Jurkat, Clone E6-1 (cell line): ENCODE measurements at regions not wholly inside any gene's neighbourhood (a gene's known extent, or its start where the extent isn't known, plus 50 kb on each side); places are given as distances from the start of the nearest gene placed in this dataset.

Experiments used
- DNase-seq: peaks from one replicate; pipeline ENCODE4 v3.0.0-alpha.2; 2011; ENCODE audit warnings: low read depth, low spot score
- H3K4me3 ChIP-seq: 2 replicates; pipeline ENCODE4 v1.5.1; 2011; ENCODE audit warnings: mild to moderate bottlenecking, low read length, control low read depth, moderate library complexity

DNA sequence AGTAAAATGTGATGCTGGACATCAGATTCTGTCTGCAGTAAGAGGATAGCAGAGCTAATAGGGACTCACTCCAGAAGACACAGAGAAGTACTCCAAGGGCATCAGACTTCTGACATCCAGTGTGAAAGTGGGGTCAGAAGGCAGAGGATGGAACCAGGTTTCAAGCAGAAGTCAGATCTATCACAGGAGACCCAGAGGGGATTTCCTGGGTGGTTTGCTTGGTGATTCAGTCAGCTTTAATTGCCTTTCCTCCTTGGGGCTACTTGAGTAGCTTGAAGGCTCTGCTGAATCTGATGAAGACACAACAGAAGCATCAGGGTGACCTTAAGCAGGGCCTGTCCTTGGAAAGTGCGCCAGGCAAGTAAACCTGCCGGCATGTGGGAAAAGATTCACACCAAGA is 300.6 kb downstream of the COG6 start:
- no peak for DNase-seq
- no peak overlapping the region for H3K4me3 ChIP-seq

DNA sequence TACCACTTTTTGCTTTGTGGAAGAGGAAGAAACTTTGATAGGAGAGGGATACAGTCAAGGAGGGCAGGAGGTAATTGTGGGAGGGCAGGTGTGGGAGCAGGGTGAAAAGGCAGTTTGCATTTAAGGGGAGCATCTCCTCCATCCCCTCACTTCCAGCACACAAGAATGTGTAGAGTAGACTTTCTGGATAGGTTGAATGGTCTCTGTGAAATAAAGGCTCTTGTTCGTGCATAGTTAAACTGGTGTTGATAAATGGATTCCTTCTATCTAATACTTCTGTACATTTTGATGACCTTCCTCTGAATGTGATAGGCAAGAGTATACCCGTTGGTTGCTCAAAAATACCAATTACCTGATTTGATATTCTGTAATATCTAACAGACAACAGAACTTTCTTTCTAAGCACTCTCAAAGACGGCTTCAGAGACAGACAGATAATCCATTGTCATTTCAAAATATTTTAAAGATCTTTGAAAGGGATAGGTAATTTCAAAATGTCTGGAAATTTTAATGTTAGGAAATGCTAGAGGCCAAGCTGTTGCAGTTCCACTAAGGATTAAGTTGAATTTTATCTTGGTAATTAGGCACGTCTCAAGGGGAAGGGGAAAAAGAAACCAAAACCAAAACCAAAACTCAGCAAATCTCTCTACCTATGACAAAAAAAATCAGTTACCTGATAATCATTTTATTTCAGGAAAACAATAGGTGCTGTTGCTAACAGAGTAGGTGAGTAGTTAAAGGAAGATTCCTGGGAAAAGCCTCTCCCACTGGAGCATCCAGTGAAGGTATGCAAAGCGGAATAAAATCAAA is 302.6 kb downstream of the COG6 start:
- DNase-seq, result no peak
- no peak overlapping the region; the same call in 1 of the 2 replicates for H3K4me3 ChIP-seq

DNA sequence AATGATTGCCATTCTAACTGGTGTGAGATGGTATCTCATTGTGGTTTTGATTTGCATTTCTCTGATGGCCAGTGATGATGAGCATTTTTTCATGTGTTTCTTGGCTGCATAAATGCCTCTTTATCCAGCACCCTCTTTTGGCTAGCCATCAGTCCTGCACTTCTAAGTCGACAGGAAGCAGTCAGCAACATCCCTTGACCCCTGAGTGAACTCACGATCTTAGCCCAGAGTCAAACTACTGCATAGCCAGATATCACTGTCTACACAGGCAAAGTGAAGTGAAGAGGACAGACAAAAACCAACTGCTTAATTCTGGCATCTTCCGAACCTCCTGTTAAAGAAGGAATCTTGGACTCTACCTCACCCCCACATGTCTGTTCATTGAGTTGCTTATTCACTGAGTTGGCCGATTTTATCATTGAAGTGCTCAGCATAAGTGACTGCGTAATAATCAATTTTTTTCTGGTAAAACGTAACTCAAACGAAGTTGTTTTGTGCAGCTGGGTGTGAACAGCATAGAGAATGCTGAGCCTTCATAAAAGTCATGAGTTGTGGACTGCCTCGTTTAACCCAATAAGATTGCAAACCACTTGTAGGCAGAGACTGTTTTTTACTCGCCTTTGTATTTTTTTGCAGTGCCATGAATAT is 304.2 kb downstream of the COG6 start:
- H3K4me3 ChIP-seq, result no peak overlapping the region
- DNase-seq, result no peak

DNA sequence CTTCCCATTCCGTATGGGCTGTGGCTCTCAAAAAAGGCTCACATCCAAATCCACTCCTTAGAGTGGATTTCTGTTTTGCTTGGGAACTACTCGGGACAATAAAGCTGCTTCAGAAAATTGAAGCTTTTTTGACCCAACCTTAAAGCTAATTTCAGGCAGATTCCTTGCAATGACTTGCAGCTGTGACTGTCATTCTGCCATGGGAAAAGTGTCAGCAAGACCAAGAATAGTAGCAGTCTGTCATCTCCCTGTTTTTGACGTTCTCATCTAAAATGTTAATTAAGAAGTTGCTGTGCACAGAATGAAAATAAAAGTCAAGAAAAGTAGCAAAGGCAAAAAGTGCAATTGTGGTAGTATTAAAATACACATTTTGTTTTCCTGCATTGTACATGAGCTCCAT is 304.7 kb downstream of the COG6 start:
- no peak for DNase-seq
- no peak overlapping the region for H3K4me3 ChIP-seq

DNA sequence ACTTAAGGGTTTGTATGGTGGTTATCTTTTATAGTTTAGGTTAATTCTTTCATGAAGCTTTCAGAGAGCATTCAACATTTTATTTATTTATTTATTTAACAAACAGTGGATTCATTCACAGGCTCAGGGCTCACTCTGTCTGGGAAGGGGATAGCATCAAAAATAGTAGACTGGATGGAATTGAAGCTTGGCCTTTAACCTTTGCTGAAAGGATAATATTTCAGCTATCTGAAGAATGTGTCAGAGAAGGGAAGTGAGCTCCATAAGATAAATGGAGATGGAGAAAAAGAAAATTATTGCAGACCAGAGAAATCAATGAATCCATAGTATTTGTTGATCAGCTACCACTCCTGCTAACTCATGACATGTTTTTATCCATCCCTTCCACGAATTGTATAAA is 305.6 kb downstream of the COG6 start:
- H3K4me3 ChIP-seq, result no peak overlapping the region
- no peak for DNase-seq

DNA sequence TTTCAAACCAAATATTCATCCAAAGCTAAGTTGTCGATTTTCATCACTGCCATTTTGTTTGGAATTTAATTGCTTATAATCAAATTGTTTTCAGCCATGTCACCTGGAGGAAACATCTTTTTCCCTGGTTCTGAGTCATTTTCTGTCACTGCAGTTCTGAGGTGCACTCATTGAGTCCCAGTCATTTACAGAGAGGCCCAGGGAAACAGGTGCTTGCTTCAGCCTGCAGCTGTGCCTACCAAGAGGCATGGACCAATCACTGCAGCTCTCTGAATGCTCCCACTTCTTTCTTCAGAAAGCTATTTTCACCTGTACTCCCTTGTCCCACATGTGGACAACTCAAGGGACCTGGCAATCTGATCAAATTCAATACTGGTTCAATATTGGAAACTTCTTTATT is 308.1 kb downstream of the COG6 start:
- H3K4me3 ChIP-seq, result no peak overlapping the region
- no peak for DNase-seq

DNA sequence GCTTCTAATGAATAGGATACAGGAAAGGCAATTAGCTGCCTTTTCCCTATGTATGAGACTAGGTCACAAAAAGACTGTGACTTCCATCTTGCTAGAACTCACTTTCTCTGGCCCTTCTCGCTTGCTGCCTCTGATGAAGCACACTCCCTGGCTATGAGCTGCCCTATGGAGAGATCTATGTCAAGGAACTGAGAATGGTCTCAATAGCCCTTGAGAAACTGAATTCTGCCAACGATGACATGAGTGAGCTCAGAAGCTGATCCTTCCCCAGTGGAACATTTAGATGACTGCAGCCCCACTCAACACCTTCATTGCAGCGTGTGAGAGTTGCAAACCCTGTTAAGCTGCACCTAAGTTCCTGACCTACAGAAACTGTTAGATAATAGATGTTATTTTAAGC is 309.8 kb downstream of the COG6 start:
- H3K4me3 ChIP-seq, result no peak overlapping the region
- DNase-seq, result no peak

DNA sequence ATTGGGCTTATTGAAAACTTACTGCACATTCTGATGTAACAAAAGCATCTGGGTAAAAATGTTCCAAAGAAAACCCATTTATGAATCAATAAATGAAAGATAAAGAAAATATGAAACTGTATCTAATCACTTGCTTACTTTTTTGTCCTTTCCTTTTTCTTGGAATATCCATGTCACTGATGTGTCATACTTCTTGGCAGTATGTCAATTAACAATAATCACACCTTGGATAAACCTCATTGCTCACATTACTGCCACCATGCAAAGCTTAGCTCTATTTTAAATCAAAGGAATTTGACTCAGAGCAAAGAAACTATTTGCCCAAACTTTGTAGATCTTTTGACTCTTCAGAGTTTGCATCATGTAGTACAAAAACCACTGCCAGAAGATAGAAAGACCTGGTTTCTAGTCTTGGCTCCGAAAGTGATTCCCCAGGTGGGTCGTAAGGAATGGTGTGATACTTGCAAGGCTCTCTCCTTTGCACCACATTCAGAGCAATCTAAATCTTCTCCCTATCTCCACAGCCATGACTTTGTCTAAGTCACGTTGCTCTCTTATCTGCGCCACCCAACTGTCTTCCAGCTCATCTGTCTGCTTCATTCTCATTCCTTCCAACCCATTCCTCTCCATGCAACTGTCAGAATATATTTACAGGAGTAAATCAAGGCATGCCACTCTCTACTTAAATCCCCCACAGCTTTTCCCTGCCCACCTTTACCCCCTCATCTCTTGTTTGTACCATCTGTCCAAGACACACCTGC is 311.9 kb downstream of the COG6 start:
- DNase-seq, result no peak

DNA sequence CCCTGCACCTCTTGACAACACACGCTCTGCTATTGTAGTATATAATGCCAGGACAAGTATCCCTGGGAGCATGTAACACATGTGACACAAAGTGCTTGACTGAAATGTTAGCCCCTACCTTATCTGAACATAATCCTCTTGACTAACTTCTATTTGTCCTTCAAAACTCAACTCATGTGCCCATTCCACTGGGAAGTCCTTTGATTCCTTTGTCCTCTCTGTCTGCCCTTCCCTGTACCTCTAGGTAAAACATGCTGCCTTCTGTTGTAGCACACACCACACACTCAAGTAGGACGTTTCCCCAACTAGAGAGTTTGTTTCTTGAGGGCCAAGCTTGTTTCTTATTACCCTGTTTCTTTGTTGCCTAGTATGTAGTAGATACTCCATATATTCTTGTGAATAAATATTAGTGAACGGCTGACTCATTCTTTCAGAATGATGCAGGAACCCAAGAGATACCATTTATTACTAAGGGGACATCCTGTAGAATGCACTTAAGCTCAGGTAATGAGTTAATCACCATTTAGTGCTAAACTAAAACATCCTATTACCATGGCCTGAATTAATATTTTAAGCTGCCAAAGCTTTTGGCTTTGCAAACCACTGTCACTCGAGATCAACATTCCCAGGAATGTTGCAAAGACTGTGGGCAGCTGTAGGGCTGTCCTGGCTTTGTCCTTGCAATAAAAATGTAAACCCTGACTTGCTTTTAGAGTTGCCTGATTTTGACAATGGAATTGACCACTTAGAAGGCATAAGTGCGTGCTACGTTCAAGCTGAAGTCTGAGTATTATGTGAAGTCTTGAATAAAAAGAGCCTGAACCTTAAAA is 313.4 kb downstream of the COG6 start:
- no peak for DNase-seq
- H3K4me3 ChIP-seq, result no peak overlapping the region

More for the DNA sequence above, 311.9 kb downstream of the COG6 start:
- no peak overlapping the region for H3K4me3 ChIP-seq

DNA sequence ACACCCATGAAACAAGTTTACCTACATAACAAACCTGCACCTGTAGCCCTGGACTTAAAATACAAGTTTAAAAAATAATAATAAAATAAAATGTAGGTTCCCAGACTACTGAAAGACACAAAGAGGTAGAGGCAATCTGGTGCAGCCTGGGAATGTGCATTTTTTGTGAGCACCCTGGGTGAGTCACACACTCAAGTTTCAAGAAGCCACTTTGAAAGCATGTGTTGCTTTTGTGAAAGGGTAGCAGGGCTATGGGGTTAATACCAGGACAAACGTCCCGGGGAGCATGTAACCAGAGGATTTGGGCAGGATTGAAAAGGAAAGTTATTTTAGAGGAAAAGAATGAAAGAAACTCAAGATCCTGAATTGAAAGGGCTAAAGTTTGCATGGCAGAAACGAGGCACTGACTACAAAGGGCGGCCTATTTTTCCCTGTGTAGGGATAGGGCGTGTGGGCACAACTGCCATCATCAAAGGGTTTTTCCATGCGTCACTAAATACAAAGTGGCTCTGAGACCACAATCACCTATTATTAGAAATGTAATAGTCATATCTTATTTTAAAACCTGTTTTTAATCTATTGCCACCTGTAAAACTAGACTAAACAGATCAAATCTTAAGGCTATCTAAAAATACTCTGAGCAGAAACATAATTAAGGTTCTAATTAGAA is 314.9 kb downstream of the COG6 start:
- no peak for DNase-seq
- no peak overlapping the region for H3K4me3 ChIP-seq

DNA sequence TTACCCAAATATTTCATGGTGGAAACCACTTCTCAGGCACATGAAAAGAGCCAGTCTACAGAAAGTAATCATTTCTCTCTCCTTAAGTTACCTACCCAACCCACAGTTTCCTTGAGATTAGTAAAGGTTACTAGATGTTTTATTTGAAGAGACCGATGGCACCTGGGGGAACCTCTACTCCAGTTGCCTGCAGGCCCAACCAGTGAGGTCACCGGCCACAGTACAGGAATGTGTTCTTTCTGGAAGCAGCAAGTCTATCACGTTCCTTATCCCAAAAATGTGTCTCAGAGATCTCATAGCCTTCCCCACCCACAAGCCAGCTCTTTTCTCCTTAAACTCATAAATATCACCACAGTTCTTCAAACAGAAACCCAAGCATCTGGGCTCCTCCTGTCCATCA is 316.1 kb downstream of the COG6 start:
- H3K4me3 ChIP-seq, result no peak overlapping the region
- DNase-seq, result no peak

DNA sequence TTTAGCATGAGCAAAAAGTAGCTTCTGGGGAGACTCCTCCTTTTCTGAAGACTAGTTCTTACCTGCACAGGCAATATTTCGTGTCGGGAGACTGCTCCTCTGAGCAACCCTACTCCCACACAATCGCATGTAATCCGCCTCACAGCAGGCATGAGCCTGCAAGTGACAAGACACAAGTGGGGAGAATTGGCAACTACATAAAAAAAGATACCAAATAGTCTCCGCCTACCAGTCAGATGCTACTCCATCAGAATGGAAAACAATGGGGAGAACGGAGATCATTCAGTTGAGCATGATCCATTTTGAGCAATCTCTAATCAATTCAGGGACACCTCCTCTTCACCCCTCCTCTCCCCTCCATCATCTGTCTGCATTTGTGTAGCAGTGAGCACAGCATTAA is 321.0 kb downstream of the COG6 start:
- H3K4me3 ChIP-seq, result no peak overlapping the region
- no peak for DNase-seq

DNA sequence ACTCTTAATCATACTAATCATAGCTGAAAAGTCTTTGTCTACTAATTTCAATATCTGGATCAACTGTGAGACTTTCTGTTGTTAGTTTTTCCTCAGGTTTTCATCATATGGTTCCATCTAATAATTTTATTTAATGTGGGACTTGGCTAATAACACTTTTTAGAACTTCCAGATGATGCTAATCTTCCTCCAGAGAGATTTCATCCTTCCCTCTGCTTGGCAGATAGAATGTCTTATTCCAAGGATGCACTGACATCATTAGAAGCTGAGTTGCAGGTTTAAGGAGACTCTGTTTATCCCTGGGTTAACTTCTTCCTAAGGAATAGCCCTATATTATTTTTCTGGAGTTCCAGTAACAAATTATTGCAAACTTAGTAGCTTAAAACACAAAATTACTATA is 325.6 kb downstream of the COG6 start:
- no peak overlapping the region for H3K4me3 ChIP-seq
- DNase-seq, result no peak

DNA sequence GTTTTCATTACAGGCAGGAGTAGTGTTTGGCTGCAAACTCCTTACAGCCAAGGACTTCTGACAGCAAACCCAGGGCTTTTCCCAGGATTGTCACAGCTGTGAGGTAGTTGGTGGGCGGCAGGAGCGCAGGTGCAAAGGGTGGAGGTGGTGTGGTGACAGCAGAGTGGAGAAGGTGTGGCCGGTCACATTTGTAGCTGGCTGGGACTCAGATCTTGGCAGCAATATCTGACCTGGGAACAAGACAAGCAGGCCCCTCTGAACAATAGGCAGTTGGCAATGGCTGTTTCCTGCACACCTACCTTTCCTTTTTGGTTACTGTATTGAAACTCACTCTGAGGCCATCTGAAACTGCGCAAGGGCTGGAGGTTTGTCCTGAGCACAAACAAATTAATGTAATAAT is 327.3 kb downstream of the COG6 start:
- no peak for DNase-seq
- no peak overlapping the region for H3K4me3 ChIP-seq

DNA sequence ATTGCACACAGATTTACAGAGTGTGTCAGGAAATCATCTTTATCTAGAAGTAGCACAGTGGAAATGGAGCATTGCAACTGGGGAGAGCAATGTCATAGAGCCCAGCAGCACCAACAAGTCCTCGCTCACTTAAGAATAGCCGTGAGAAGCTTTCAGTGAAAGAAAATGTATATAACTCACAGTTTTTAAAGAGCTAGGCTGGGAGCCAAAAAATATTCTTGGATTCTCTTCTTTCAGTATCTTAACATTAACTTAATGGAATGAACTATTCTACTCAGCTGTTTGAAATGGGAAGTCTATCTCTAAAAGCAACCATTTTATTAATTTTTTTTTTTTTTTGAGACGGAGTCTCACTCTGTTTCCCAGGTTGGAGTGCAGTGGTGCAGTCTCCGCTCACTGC is 329.6 kb downstream of the COG6 start:
- no peak for DNase-seq

DNA sequence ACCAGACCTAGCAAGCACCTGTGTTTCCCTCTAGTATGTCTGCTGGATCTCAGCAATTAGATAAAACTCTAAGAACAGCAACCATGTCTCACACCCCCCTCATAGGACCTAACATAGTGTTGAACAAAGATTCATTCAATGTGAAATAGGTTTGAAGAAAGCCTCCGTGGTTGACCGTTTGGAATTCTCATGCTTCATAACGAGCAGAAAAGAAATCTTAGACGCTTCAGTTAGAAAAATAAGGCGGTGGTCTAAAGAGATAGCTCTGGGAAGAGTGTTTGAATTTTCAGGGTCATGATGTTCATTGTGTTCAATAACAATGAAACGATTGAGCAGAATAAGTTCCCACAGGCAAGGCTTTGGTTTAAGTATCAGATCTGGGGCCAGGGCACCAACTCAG is 332.9 kb downstream of the COG6 start:
- no peak overlapping the region for H3K4me3 ChIP-seq
- DNase-seq, result no peak

More for the DNA sequence above, 329.6 kb downstream of the COG6 start:
- no peak overlapping the region for H3K4me3 ChIP-seq

DNA sequence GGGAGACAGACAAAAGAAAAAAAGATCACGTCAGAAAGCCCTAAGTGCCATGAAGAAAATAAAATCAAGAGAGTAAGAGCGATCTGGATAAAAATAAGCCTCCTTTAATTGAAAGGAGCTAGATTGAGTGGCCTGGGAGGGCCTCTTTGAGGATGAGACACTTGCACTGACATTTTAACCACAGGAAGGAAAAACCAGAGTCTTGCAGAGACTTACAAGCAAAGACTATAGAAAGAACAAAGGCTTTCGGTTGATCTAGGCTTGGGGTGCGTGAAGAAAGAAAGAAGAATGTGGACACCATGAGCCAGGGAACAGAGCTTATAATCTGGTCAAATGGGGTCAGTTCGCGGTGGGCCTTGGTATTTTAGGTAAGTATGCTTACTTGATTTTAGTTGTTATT is 342.7 kb downstream of the COG6 start:
- peak; percentile 80 for DNase-seq

DNA sequence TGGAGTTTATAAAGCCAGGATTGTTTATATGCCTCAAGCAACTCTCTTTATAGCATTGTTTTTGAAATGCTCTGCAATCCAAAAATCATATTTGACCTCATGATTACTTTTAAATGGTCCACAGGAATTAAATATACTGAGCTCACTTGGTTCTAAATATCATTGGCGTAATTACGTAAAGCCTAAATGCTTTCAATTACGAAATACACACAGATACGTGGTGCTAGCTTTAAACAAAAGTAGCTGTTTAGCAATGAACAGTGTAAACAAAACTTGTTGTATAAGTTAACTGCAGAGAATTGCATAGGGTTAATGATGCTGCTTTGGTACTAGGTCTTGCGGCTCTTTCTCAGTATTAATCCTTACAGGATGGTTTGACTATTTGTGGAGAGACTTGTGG is 346.6 kb downstream of the COG6 start:
- no peak for DNase-seq
- no peak overlapping the region for H3K4me3 ChIP-seq

More for the DNA sequence above, 342.7 kb downstream of the COG6 start:
- no peak overlapping the region for H3K4me3 ChIP-seq

DNA sequence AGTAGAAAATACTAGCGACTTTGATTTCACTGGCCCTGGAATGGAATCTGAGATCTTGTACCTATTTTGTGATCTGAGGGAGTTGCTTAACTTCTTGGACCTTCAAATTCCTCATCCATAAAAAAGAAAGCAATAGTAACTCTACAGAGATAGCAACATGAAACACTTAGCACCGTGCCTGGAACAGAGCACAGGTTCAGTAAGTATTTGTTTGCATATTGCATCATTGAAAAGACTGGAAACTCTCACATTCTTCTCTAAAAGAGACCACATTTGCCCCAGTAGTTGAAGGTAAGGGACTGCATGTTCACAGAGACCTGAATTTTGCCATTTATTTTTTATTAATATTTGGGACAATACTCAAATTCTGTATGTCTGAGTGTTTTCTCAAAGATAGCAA is 358.1 kb downstream of the COG6 start:
- H3K4me3 ChIP-seq, result no peak overlapping the region
- no peak for DNase-seq
